ENCODE measurements at regions not wholly inside any gene's neighbourhood (a gene's known extent, or its start where the extent isn't known, plus 50 kb on each side); places are given as distances from the start of the nearest gene placed in this dataset.

- no peak for TF ChIP-seq CTCF (IDR thresholded peaks at IDR 0.05)
- TF ChIP-seq POLR2A (IDR thresholded peaks at IDR 0.05) = no peak
- TF ChIP-seq POLR2AphosphoS5 (IDR thresholded peaks at IDR 0.05) = no peak
These were observed 336.3 kb upstream of the SPRY2 start for GRCh38 chr13:80677227-80677626.
